Calu3 (cell line): ENCODE measurements at regions not wholly inside any gene's neighbourhood (a gene's known extent, or its start where the extent isn't known, plus 50 kb on each side); places are given as distances from the start of the nearest gene placed in this dataset.

Experiments used
- BruUV-seq: library from RNA; stranded (reverse); fragments of 400-500 nt; replicated peaks from 2 replicates; lab custom pipeline; 2021; lab: Mats Ljungman, UMichigan
- CTCF ChIA-PET: fragments of 300-600 bp; sonication (Branson Sonifier 250); formaldehyde crosslinking; loops from one replicate; lab custom pipeline; 2022; ENCODE audit warnings: antibody characterized with exemption; lab: Charles Lee
- DNase-seq: peaks from one replicate; pipeline ENCODE4 v3.0.0; 2022
- H3K27ac Mint-ChIP-seq: one replicate; pipeline ENCODE4 v1.8.0; 2022; ENCODE audit warnings: mixed read lengths; ENCODE audit not compliant: unreplicated experiment
- H3K27me3 Mint-ChIP-seq: one replicate; pipeline ENCODE4 v1.8.0; 2022; ENCODE audit warnings: mixed read lengths; ENCODE audit not compliant: unreplicated experiment
- H3K36me3 Mint-ChIP-seq: one replicate; pipeline ENCODE4 v1.8.0; 2022; ENCODE audit warnings: mild to moderate bottlenecking, moderate library complexity, mixed read lengths; ENCODE audit not compliant: insufficient read depth, unreplicated experiment
- H3K4me1 Mint-ChIP-seq: one replicate; pipeline ENCODE4 v1.8.0; 2022; ENCODE audit warnings: mild to moderate bottlenecking, low read depth, mixed read lengths; ENCODE audit not compliant: unreplicated experiment
- H3K4me3 Mint-ChIP-seq: one replicate; pipeline ENCODE4 v1.8.0; 2022; ENCODE audit warnings: mild to moderate bottlenecking, low read depth, moderate library complexity, mixed read lengths; ENCODE audit not compliant: unreplicated experiment
- H3K9me3 Mint-ChIP-seq: one replicate; pipeline ENCODE4 v1.8.0; 2022; ENCODE audit warnings: low read depth, mixed read lengths; ENCODE audit not compliant: unreplicated experiment
- CTCF ChIP-seq: fragments of 200-600 bp; IDR thresholded peaks from one replicate; pipeline ENCODE4 v1.8.0; 2022; ENCODE audit warnings: antibody characterized with exemption; ENCODE audit not compliant: unreplicated experiment
- intact Hi-C: fragments of 100-400 bp; cut with micrococcal nuclease; formaldehyde crosslinking; loops from one replicate; pipeline ENCODE4 v1.10.0; 2022; ENCODE audit not compliant: unreplicated experiment

DNA sequence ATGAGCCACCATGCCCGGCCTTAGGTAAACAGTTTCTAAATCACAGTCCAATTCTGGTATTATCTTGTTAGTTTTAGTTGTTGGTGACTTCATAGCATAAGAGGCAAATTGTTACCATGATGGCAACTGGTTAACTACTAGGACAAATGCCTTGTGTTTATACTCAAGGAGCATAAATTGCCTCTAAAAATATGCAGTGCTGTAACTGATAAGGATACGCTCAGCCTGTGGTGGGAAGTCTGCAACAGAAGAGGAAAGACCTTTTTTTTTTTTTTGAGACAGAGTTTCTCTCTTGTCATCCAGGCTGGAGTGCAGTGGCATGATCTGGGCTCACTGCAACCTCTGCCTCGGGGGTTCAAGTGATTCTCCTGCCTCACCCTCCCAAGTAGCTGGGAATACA is 311.9 kb upstream of the ARGLU1 start:
- no peak overlapping the region for H3K4me3 Mint-ChIP-seq
- H3K9me3 Mint-ChIP-seq, result peaks cover 2% of the 10 kb centered on the region
- H3K4me1 Mint-ChIP-seq, result no peaks in the 10 kb centered on the region
- intact Hi-C loops, result no loop called here
- CTCF ChIA-PET, result no interaction called here
- H3K36me3 Mint-ChIP-seq, result no peaks in the 10 kb centered on the region
- BruUV-seq, result no TSS peak
- no peak for DNase-seq
- no peak overlapping the region for H3K27ac Mint-ChIP-seq
- no peaks in the 10 kb centered on the region for H3K27me3 Mint-ChIP-seq
- TF ChIP-seq CTCF, result no peak

GRCh38 chr13:106874323-106874722 is 306.4 kb upstream of the ARGLU1 start:
- no peak for DNase-seq
- CTCF ChIA-PET, result no interaction called here
- BruUV-seq, result no TSS peak
- Mint-ChIP-seq H3K4me1 (no peaks in the 10 kb centered on the region), H3K27ac (no peak overlapping the region), H3K27me3 (no peaks in the 10 kb centered on the region), H3K9me3 (peaks cover 2% of the 10 kb centered on the region), H3K4me3 (no peak overlapping the region), H3K36me3 (no peaks in the 10 kb centered on the region)
- intact Hi-C loops, result no loop called here
- TF ChIP-seq CTCF, result no peak

GRCh38 chr13:106873810-106874209 is 305.9 kb upstream of the ARGLU1 start:
- H3K27ac Mint-ChIP-seq, result no peak overlapping the region
- H3K9me3 Mint-ChIP-seq, result peaks cover 2% of the 10 kb centered on the region
- no peak for DNase-seq
- no peaks in the 10 kb centered on the region for H3K36me3 Mint-ChIP-seq
- H3K27me3 Mint-ChIP-seq, result no peaks in the 10 kb centered on the region
- no peaks in the 10 kb centered on the region for H3K4me1 Mint-ChIP-seq
- no TSS peak for BruUV-seq
- TF ChIP-seq CTCF, result no peak
- intact Hi-C loops, result no loop called here
- H3K4me3 Mint-ChIP-seq, result no peak overlapping the region
- CTCF ChIA-PET, result no interaction called here

DNA sequence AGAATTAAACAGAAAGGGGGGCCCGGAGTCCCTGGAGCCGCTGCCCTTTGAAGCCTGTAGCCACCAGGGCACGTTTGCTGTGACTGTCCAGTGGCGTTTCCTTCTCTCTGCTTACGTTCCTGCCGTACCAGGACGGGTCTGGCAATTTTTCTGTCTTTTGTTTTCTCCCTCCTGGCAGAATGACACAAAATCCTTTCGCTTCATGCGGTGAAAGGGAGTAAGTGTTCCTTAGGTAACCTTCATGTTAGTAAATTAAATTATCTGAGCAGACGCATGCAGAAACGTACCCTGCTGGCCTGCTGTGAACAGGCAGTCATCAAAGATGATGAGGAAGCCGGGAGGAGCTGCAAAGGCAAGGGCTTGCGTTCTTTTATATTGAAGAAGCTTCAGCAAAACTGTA is 299.3 kb upstream of the ARGLU1 start:
- Mint-ChIP-seq H3K27ac (no peak overlapping the region), H3K4me1 (no peaks in the 10 kb centered on the region), H3K27me3 (no peaks in the 10 kb centered on the region), H3K9me3 (no peaks in the 10 kb centered on the region), H3K4me3 (no peak overlapping the region), H3K36me3 (no peaks in the 10 kb centered on the region)
- BruUV-seq, result no TSS peak
- TF ChIP-seq CTCF, result no peak
- CTCF ChIA-PET, result no interaction called here
- no peak for DNase-seq
- intact Hi-C loops, result no loop called here
